ENCODE measurements at regions not wholly inside any gene's neighbourhood (a gene's known extent, or its start where the extent isn't known, plus 50 kb on each side); places are given as distances from the start of the nearest gene placed in this dataset.

DNA sequence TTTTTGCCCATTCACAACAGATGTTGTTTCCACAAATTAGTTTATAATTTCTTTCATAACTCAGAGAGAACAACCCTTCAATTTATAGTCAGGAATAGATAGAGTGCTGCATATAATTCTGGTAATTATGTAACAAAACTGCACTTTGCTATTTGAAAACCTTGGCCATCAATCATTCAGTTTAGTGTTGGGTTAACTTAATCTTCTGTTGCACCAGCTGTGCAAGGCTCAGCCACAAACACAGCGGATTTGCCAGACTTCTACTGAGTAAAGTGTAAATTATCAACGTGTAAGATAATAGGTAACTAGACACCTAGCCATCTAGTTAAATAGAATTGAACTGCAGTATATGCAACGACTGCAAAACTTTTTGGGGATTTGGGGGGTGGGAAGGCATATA lies 1064.3 kb upstream of the EPHA6 start:
- H3K4me3 ChIP-seq: no peak overlapping the region
- H3K27ac ChIP-seq: no peak overlapping the region
- no peaks in the 10 kb centered on the region for H3K4me1 ChIP-seq
- no peak for DNase-seq
- no peaks in the 10 kb centered on the region for H3K36me3 ChIP-seq
- no peaks in the 10 kb centered on the region for H3K9me3 ChIP-seq
- H3K27me3 ChIP-seq: no peaks in the 10 kb centered on the region
- TF ChIP-seq POLR2A (IDR thresholded peaks at IDR 0.05): no peak
- TF ChIP-seq, protein P1, sequence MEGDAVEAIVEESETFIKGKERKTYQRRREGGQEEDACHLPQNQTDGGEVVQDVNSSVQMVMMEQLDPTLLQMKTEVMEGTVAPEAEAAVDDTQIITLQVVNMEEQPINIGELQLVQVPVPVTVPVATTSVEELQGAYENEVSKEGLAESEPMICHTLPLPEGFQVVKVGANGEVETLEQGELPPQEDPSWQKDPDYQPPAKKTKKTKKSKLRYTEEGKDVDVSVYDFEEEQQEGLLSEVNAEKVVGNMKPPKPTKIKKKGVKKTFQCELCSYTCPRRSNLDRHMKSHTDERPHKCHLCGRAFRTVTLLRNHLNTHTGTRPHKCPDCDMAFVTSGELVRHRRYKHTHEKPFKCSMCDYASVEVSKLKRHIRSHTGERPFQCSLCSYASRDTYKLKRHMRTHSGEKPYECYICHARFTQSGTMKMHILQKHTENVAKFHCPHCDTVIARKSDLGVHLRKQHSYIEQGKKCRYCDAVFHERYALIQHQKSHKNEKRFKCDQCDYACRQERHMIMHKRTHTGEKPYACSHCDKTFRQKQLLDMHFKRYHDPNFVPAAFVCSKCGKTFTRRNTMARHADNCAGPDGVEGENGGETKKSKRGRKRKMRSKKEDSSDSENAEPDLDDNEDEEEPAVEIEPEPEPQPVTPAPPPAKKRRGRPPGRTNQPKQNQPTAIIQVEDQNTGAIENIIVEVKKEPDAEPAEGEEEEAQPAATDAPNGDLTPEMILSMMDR (IDR thresholded peaks at IDR 0.05): no peak

GRCh38 chr3:95751509-95751908 lies 1062.9 kb upstream of the EPHA6 start:
- no peak overlapping the region for H3K27ac ChIP-seq
- no peaks in the 10 kb centered on the region for H3K9me3 ChIP-seq
- no peaks in the 10 kb centered on the region for H3K4me1 ChIP-seq
- TF ChIP-seq, protein P1 (IDR thresholded peaks at IDR 0.05): no peak
- TF ChIP-seq POLR2A (IDR thresholded peaks at IDR 0.05): no peak
- H3K36me3 ChIP-seq: no peaks in the 10 kb centered on the region
- H3K4me3 ChIP-seq: no peak overlapping the region
- DNase-seq: no peak
- H3K27me3 ChIP-seq: no peaks in the 10 kb centered on the region

GRCh38 chr3:95752199-95752598 lies 1062.2 kb upstream of the EPHA6 start:
- H3K27me3 ChIP-seq: no peaks in the 10 kb centered on the region
- H3K36me3 ChIP-seq: no peaks in the 10 kb centered on the region
- H3K27ac ChIP-seq: no peak overlapping the region
- H3K4me1 ChIP-seq: no peaks in the 10 kb centered on the region
- no peaks in the 10 kb centered on the region for H3K9me3 ChIP-seq
- DNase-seq: no peak
- H3K4me3 ChIP-seq: no peak overlapping the region
- no peak for TF ChIP-seq POLR2A (IDR thresholded peaks at IDR 0.05)
- TF ChIP-seq, protein P1 (IDR thresholded peaks at IDR 0.05): no peak

DNA sequence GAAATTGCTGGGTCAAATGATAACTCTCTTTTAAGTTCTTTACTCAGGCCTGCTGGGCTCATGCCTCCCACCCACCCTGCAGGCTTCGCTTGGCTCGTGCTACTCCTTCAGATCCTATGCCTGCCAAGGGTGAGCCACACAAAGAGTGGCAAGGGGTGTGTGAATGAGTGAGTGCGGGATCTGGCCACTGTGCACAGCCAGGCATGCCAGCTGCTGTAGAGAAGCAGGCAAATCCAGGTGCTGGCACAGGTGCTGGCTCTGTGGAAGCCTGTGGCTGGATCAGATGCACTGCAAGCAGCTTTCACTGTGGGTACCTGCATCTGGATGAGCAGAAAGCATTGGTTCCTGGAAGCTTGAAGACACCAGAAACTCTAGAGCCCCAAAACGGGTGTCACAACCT lies 1055.7 kb upstream of the EPHA6 start:
- TF ChIP-seq, protein P1 (IDR thresholded peaks at IDR 0.05): no peak
- no peak for TF ChIP-seq POLR2A (IDR thresholded peaks at IDR 0.05)
- Histone ChIP-seq H3K36me3 (no peaks in the 10 kb centered on the region), H3K9me3 (no peaks in the 10 kb centered on the region), H3K4me3 (no peak overlapping the region), H3K4me1 (no peaks in the 10 kb centered on the region), H3K27ac (no peak overlapping the region), H3K27me3 (no peaks in the 10 kb centered on the region)
- no peak for DNase-seq

- no peak for DNase-seq
- H3K4me3 ChIP-seq: no peak overlapping the region
- no peaks in the 10 kb centered on the region for H3K4me1 ChIP-seq
- TF ChIP-seq, protein P1 (IDR thresholded peaks at IDR 0.05): no peak
- TF ChIP-seq POLR2A (IDR thresholded peaks at IDR 0.05): no peak
- no peaks in the 10 kb centered on the region for H3K9me3 ChIP-seq
- no peaks in the 10 kb centered on the region for H3K27me3 ChIP-seq
- H3K36me3 ChIP-seq: no peaks in the 10 kb centered on the region
- H3K27ac ChIP-seq: no peak overlapping the region
Observed at GRCh38 chr3:95759614-95760301, 1054.6 kb upstream of the EPHA6 start.
